Left renal pelvis (tissue), 4 donors: ENCODE measurements at regions not wholly inside any gene's neighbourhood (a gene's known extent, or its start where the extent isn't known, plus 50 kb on each side); places are given as distances from the start of the nearest gene placed in this dataset.
"Not testable (repeated sequence)": the region's sequence is repeated elsewhere in the genome, so short reads cannot be mapped to it uniquely, and the experiment has no call there.

ENCODE experiments used
- DNase-seq, 4 donors: peaks; one replicate each; pipeline ENCODE4 v3.0.0-alpha.2; 2013; ENCODE audit warnings: low read depth in 4 of 4, low spot score in 3 of 4

DNA sequence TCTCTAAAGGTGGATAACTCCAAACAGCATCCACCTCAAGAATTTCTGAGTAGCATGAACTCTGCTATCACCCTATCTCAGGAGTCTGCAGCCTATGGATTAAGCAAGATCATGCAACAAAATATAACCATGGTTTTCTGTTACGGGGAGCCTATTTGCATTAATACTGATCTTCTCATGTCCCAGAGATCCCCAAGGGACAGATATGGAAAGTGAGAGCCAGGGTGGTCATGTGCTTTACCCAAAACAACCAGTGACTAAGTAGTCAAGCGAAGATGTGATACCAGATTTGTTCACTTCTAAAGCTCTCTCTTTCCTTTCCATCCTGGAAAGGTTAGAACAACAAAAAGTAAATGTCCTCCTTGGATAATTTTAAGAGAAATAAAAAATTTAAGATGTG, 125.1 kb downstream of the PRRX1 start:
- no peak for DNase-seq

DNA sequence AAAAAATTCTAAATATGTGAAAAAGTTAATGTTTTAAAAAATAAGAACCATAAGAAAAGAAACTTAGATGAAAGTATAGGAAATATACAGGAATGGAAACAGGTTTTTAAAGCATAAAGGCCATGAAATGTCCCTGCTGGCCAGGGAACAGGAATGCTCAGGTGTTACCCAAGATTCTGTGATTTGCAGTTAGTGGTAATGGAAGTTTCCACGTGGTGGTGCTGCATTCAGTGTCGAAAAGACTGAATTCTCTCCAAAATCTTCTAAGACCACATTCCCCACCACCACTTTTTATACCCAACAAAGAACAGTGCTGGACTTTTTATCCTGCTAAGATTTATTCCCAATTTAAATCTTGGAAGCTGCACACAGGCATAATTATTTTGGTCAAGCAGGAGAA, 126.2 kb downstream of the PRRX1 start:
- DNase-seq: no peak

GRCh38 chr1:170790651-170791071, 126.7 kb downstream of the PRRX1 start:
- DNase-seq: no peak

DNA sequence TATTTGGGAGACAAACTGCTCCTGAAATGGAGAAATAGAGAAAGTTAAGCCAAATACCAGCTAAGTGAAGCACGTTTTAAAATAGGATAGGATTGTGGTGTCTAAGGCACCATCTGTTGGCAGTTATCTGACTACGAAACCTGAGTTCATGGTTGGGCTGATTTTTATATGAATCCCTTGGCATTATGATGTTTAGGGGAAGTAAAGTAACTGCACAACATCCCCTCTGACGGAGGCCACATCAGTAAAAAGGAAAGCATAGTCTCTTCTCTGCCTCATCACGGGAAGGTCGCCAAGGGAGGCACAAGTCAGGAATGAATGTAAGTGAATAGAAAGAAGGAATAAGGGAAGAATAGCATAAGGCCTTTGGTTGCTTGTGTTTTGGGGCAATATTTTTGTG, 128.0 kb downstream of the PRRX1 start:
- DNase-seq: no peak

- DNase-seq: no peak
Measured at GRCh38 chr1:170800265-170800664, 135.1 kb upstream of the MROH9 start.

DNA sequence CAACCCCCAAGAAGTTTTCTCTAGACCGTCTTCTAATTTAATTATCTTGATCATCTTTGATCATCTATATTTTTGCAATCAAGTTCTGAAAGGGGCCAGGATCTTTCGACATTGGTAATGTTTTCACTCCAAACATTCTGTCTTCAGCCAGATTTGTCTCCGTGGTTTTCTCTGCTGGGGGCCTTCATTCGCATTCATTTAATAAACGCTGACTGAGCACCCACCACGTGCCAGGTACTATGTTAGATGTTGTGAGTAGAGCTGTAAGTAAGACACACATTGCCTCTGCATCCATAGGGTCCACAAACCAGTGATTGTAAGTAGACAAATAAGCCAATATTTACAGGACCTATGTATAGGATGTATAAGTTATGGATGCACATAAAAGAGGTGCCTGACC, 134.5 kb upstream of the MROH9 start:
- no peak for DNase-seq

GRCh38 chr1:170803711-170804110, 131.6 kb upstream of the MROH9 start:
- no peak for DNase-seq

DNA sequence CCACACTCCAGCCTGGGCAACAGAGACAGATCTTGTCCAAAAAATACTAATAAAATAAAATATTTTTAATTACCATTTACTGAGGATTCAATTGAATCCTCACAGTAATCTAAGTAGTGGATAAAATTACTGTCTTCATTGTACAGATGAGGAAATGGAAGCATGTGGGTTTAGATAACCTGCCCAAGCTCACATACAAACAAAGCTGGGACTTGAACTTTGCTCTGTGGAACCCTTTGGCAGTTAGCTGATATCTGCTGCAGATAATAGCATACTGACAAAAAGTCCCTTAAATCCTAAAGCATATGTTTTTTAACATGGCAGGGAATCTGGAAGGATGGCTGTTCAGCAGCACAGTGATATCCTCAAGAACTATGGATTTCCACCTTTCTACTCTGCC, 130.9 kb upstream of the MROH9 start:
- DNase-seq: no peak

DNA sequence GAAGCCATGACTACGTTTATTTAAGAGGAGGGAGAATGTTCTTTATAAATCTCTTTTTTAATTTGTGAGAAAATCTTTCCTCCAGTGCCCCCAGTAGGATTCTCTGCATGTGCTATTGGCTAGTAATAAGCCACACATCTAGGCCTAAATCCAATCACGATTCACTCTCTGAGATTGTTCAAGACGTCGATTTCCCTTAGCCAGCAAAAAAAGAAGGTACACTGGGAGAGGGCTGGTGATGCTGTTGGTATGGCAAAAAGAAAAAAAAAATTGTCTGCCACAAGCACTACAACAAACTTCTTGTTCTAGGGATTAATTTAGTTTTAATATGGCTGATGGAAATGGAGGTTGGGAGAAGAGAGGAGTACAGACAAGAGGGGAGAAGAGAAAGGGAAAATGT, 130.5 kb upstream of the MROH9 start:
- no peak for DNase-seq

GRCh38 chr1:170806961-170807360, 128.4 kb upstream of the MROH9 start:
- DNase-seq: no peak

DNA sequence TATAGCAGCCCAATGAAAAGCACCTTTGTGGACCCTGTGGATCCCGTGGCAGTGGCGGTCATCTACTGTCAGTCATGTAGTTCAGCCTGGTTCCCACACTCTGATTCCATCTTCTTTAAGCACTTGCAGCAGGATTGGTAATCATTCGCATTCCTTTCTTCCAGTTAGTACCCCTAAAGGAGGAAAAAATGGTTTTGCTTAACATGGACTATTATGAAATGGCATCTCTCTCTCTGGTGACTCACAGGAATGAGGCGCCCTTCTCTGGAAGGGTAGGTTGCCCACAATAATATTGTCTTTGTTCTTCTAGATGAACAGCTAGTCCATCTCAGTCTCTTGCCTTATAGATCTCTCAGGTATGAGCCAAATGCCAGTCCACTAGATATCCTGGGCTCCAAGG, 127.9 kb upstream of the MROH9 start:
- no peak for DNase-seq

DNA sequence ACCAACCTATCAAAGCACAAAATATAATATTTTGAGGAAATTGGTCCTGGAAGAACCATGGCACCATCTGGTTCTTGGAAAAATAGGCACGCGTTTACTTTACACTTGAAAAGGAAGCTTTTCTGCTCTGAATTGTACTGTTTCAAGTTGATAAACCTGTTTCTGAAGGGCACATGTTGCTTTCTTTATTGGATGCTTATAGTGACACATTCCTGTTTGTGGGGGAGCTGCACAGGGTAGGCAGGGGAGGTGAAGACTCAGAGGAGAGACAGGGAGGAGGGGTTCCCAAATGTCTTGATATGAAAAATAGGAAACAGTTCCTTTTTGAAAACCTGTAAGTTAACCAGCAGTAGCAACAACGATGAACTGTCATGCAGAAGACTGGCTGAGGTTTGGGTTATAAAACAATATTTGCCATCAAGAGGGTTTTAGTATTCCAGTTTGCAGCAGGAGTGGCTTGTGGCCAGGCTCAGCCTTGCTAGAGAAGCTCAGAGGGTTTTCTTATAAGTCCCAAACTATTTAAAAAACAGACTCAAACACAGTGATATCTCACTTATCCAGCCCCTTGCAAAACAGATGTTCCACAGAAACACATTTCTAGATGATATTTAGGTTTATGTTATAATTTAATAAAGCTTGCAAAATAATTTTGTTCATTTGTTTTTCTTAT, 127.0 kb upstream of the MROH9 start:
- no peak for DNase-seq

- DNase-seq: not testable (repeated sequence)
Measured at GRCh38 chr1:170811013-170811412, 124.3 kb upstream of the MROH9 start.

DNA sequence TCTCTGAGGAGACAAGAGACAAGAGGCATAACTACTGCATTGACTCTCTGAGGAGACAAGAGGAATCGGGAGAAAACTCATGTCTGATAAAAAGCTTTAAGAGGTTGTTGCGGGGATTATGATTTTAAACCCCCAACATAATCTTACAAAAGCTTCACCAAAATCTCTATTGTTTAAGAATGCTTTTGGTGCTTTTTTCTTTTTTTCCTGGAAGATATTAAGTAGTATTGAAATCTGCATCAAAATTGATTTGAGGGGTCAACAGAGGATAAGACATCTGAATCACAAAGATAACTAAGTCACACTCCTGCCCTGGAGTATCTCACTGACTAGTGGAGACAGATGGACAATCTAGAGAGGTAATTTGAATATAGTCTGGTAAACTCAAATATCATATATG, 115.6 kb upstream of the MROH9 start:
- DNase-seq: no peak

- no peak for DNase-seq
Measured at GRCh38 chr1:170823120-170823519, 112.2 kb upstream of the MROH9 start.

- DNase-seq: no peak
Measured at GRCh38 chr1:170831276-170831675, 104.1 kb upstream of the MROH9 start.

DNA sequence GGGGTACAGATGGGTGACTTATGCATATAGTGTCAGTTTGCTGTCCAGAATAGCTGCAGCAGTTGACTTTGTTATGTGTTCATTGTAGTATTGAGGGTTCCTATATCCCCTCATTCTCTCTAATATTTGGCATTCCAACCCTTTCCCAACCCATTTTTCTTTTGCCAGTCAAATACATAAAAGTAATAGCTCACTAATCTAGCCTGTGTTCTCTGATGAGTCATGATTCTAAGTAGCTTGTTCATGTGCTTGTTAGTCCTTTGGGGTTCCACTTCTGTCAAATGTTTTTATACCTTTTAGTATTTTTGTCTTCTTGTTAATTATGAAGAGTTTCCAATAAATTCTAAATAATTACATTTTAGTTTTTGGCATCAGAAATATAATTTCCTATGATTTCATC, 99.2 kb upstream of the MROH9 start:
- DNase-seq: no peak

DNA sequence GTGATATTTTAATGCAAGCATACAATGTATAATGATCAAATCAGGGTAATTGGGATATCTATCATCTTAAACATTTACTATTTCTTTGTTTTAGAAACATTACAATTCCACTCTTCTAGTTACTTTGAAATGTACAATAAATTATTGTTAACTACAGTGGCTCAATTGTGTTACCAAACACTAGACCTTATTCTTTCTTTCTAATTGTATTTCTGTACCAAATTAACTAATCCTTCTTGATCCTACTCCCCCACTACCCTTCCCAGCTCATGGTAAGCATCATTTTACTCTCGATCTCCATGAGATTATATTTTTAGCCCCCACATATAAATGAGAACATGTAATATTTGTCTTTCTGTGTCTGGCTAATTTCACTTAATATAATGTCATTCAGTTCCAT, 95.0 kb upstream of the MROH9 start:
- no peak for DNase-seq

DNA sequence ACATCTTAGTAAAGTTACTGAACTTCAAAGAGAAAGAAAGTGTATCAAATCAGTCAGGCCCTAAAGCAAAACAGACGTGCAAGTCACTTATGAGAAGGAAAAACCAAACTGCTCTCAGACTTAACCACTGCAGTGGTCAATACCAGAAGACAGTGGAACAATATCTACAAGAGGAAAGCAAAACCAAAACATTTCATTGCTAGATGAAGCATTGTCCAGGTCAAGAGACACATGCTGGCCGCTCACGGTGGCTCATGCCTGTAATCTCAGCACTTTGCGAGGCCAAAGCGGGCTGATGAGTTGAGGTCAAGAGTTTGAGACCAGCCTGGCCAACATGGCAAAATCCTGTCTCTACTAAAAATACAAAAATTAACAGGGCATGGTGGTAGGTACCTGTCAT, 82.0 kb upstream of the MROH9 start:
- no peak for DNase-seq

- DNase-seq: no peak
Measured at GRCh38 chr1:170853867-170854266, 81.5 kb upstream of the MROH9 start.

DNA sequence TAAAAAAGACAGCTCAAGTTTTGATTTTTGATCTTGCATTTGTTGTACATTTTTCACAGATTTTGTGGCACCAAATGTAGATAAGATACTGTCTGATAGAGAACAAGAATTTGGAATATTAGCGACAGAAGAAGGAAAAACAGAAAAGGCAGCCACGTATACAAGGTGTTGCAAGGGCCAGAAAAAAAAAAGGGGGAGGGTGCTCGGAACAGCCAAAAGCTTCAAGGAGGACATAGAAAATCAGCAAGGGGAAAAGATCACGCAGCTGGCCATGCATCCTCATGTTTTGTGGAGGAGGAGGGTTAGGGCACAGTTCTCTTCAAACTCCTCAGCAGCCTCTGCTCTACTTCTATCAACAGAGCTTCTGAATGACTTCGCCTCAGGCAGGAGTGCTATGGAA, 80.7 kb upstream of the MROH9 start:
- DNase-seq: no peak

- DNase-seq: no peak
Measured at GRCh38 chr1:170856455-170856854, 78.9 kb upstream of the MROH9 start.

DNA sequence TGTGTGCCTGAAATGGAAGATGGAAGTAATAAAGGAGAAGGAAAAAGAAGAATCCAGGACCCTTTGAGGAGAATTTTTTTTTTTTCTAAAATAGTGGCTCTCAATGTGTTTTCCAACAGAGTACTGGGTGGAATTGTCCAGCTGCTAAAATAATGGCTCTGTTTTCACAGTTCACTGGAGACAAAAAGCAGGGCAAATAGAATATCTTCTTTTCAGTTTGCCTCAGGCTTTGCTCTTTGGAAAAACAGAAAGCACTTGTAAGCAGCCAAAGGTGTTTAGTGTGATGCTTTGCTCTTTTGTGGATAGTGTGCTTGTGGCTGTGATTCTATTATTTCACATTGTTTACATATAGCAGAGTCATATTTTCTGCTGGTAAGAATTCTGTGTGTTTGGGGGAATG, 77.4 kb upstream of the MROH9 start:
- no peak for DNase-seq
